ENCODE measurements at regions not wholly inside any gene's neighbourhood (a gene's known extent, or its start where the extent isn't known, plus 50 kb on each side); places are given as distances from the start of the nearest gene placed in this dataset.

DNA sequence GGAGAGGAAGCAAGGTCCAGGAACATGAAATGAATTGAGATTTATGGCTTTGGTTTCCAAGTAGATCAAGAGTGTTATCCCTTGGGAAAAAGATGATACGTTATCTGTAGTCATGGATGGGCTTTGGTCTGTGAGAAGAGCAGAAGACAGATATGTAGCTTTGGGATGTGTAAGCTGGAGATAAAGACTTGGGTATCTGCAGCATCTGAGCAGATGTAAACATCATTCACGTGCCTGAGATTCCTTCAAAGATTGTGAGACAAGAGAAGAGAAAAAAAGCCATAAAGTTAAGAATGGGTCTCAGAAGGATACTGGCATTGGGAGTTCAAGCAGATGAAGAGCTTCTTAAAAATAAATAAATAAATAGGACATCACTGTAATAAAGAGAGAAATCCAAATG is 217.8 kb downstream of the PTPRC start:
- no peak overlapping the region for H3K27ac ChIP-seq (replicated peaks)
- H3K27me3 ChIP-seq (ENCODE audit: insufficient read depth, poor library complexity, severe bottlenecking) = no peaks in the 10 kb centered on the region
- no peak overlapping the region for H3K4me3 ChIP-seq (replicated peaks; ENCODE audit: insufficient read depth, low read length)
- no peak for DNase-seq (ENCODE audit: low read depth in 1 of 2, low spot score in 1 of 2)
- TF ChIP-seq, protein P1, sequence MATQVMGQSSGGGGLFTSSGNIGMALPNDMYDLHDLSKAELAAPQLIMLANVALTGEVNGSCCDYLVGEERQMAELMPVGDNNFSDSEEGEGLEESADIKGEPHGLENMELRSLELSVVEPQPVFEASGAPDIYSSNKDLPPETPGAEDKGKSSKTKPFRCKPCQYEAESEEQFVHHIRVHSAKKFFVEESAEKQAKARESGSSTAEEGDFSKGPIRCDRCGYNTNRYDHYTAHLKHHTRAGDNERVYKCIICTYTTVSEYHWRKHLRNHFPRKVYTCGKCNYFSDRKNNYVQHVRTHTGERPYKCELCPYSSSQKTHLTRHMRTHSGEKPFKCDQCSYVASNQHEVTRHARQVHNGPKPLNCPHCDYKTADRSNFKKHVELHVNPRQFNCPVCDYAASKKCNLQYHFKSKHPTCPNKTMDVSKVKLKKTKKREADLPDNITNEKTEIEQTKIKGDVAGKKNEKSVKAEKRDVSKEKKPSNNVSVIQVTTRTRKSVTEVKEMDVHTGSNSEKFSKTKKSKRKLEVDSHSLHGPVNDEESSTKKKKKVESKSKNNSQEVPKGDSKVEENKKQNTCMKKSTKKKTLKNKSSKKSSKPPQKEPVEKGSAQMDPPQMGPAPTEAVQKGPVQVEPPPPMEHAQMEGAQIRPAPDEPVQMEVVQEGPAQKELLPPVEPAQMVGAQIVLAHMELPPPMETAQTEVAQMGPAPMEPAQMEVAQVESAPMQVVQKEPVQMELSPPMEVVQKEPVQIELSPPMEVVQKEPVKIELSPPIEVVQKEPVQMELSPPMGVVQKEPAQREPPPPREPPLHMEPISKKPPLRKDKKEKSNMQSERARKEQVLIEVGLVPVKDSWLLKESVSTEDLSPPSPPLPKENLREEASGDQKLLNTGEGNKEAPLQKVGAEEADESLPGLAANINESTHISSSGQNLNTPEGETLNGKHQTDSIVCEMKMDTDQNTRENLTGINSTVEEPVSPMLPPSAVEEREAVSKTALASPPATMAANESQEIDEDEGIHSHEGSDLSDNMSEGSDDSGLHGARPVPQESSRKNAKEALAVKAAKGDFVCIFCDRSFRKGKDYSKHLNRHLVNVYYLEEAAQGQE (IDR thresholded peaks at IDR 0.05; ENCODE audit: insufficient replicate concordance, low read depth) = no peak
- TF ChIP-seq POLR2AphosphoS5 (IDR thresholded peaks at IDR 0.05; ENCODE audit: low read depth) = peak; percentile 37; the same call in 1 of the 2 replicates

DNA sequence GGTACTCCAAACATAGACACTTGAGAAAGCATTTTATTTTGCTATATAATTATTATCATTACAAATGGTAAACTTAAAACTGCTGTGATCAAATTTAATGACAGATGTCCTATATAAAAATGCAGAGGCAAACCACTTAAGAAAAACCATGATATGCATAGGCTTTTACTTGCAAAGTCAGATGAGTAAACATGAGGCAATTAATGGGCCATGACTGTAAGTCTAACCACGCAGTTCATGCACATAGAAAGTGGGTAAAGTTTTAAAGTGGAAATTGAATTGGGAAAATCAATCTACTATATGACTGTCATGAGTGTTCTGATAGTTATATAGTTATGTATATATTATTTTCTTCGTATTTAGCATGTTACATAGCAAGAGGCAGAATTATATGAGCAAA is 219.2 kb downstream of the PTPRC start:
- Histone ChIP-seq H3K27ac (replicated peaks) (no peak overlapping the region), H3K27me3 (ENCODE audit: insufficient read depth, poor library complexity, severe bottlenecking) (no peaks in the 10 kb centered on the region), H3K4me3 (replicated peaks; ENCODE audit: insufficient read depth, low read length) (no peak overlapping the region)
- TF ChIP-seq GABPA (IDR thresholded peaks at IDR 0.05; ENCODE audit: low read depth) = no peak
- TF ChIP-seq, protein P2, sequence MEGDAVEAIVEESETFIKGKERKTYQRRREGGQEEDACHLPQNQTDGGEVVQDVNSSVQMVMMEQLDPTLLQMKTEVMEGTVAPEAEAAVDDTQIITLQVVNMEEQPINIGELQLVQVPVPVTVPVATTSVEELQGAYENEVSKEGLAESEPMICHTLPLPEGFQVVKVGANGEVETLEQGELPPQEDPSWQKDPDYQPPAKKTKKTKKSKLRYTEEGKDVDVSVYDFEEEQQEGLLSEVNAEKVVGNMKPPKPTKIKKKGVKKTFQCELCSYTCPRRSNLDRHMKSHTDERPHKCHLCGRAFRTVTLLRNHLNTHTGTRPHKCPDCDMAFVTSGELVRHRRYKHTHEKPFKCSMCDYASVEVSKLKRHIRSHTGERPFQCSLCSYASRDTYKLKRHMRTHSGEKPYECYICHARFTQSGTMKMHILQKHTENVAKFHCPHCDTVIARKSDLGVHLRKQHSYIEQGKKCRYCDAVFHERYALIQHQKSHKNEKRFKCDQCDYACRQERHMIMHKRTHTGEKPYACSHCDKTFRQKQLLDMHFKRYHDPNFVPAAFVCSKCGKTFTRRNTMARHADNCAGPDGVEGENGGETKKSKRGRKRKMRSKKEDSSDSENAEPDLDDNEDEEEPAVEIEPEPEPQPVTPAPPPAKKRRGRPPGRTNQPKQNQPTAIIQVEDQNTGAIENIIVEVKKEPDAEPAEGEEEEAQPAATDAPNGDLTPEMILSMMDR (IDR thresholded peaks at IDR 0.05; ENCODE audit: insufficient read depth, low read length) = no peak
- TF ChIP-seq, protein P1 (IDR thresholded peaks at IDR 0.05; ENCODE audit: insufficient replicate concordance, low read depth) = no peak
- TF ChIP-seq POLR2AphosphoS5 (IDR thresholded peaks at IDR 0.05; ENCODE audit: low read depth) = no peak
- no peak for TF ChIP-seq SPI1 (IDR thresholded peaks at IDR 0.05; ENCODE audit: borderline replicate concordance, low read depth)
- DNase-seq (ENCODE audit: low read depth in 1 of 2, low spot score in 1 of 2) = no peak

DNA sequence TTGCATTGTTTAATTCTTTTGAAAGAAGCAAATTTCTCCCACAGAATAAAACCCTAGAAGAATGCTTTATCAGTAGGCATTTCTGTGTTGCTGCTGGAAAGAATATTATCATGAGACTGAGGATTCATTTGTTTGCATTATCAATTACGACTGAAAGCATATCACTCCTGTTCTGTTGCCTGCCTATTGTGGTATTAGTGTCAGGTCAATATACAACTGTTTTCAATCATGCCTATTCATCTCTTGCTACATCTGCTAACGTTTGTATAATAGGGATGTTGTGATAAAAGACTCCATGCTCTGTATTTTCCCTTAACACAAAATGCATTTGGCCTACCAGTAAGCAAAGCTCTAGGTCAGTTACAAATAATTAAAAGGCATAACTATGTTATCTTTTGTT is 221.5 kb downstream of the PTPRC start:
- no peak overlapping the region for H3K4me3 ChIP-seq (replicated peaks; ENCODE audit: insufficient read depth, low read length)
- H3K27ac ChIP-seq (replicated peaks) = no peak overlapping the region
- DNase-seq (ENCODE audit: low read depth in 1 of 2, low spot score in 1 of 2) = no peak
- H3K27me3 ChIP-seq (ENCODE audit: insufficient read depth, poor library complexity, severe bottlenecking) = no peaks in the 10 kb centered on the region
- TF ChIP-seq SPI1 (IDR thresholded peaks at IDR 0.05; ENCODE audit: borderline replicate concordance, low read depth) (no peak), POLR2AphosphoS5 (IDR thresholded peaks at IDR 0.05; ENCODE audit: low read depth) (no peak), GABPA (IDR thresholded peaks at IDR 0.05; ENCODE audit: low read depth) (no peak)
- TF ChIP-seq, protein P1 (IDR thresholded peaks at IDR 0.05; ENCODE audit: insufficient replicate concordance, low read depth) = no peak
- TF ChIP-seq, protein P2 (IDR thresholded peaks at IDR 0.05; ENCODE audit: insufficient read depth, low read length) = no peak

DNA sequence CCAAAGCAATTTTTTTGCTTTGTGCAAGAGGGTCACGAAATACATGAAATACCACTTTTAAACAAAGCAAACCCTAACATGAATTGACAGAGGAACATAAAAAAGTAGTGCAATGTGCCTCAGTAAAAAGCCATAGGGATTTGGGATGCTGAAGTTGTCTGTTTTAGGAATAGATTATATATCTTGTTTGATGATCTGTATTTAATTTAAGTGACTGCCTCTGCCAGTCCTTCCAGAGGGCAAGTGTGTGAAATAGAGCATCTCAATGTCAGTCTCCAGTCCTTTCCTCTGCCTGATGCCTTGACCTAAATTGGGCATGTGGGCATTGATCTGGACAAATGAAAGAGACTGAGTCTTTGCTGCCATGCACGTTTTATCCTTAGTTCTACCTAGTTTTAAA is 222.8 kb downstream of the PTPRC start:
- DNase-seq (ENCODE audit: low read depth in 1 of 2, low spot score in 1 of 2) = no peak
- no peak overlapping the region for H3K4me3 ChIP-seq (replicated peaks; ENCODE audit: insufficient read depth, low read length)
- TF ChIP-seq, protein P2 (IDR thresholded peaks at IDR 0.05; ENCODE audit: insufficient read depth, low read length) = no peak
- 0 out of 2 replicates have a peak, but pooled peaks have one; percentile 17 for TF ChIP-seq POLR2AphosphoS5 (IDR thresholded peaks at IDR 0.05; ENCODE audit: low read depth)
- H3K27ac ChIP-seq (replicated peaks) = no peak overlapping the region
- no peaks in the 10 kb centered on the region for H3K27me3 ChIP-seq (ENCODE audit: insufficient read depth, poor library complexity, severe bottlenecking)

Data from HL-60 (cell line).